ENCODE measurements at regions not wholly inside any gene's neighbourhood (a gene's known extent, or its start where the extent isn't known, plus 50 kb on each side); places are given as distances from the start of the nearest gene placed in this dataset.

- DNase-seq (ENCODE audit: low read depth, low spot score): no peak
- TF ChIP-seq MXI1 (IDR thresholded peaks at IDR 0.05; ENCODE audit: low read depth, low read length): no peak
- no peak for TF ChIP-seq BCL11A (IDR thresholded peaks at IDR 0.05; ENCODE audit: low read depth, low read length)
- TF ChIP-seq MYC (IDR thresholded peaks at IDR 0.05; ENCODE audit: insufficient read depth, insufficient read length, insufficient replicate concordance, low read length, severe bottlenecking): no peak
- no peak for TF ChIP-seq SRF (IDR thresholded peaks at IDR 0.05; ENCODE audit: low read depth in 2 of 2, low read length in 2 of 2)
- TF ChIP-seq, protein P1, sequence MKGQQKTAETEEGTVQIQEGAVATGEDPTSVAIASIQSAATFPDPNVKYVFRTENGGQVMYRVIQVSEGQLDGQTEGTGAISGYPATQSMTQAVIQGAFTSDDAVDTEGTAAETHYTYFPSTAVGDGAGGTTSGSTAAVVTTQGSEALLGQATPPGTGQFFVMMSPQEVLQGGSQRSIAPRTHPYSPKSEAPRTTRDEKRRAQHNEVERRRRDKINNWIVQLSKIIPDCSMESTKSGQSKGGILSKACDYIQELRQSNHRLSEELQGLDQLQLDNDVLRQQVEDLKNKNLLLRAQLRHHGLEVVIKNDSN (IDR thresholded peaks at IDR 0.05; ENCODE audit: borderline replicate concordance, extremely low read length, insufficient read depth, low read depth, low read length): no peak
- TF ChIP-seq HDAC6 (IDR thresholded peaks at IDR 0.05; ENCODE audit: unreplicated experiment): no peak
- no peak for TF ChIP-seq DPF2 (IDR thresholded peaks at IDR 0.05)
- TF ChIP-seq ZNF274 (IDR thresholded peaks at IDR 0.05; ENCODE audit: insufficient read depth, insufficient read length): no peak
- TF ChIP-seq, protein P2, sequence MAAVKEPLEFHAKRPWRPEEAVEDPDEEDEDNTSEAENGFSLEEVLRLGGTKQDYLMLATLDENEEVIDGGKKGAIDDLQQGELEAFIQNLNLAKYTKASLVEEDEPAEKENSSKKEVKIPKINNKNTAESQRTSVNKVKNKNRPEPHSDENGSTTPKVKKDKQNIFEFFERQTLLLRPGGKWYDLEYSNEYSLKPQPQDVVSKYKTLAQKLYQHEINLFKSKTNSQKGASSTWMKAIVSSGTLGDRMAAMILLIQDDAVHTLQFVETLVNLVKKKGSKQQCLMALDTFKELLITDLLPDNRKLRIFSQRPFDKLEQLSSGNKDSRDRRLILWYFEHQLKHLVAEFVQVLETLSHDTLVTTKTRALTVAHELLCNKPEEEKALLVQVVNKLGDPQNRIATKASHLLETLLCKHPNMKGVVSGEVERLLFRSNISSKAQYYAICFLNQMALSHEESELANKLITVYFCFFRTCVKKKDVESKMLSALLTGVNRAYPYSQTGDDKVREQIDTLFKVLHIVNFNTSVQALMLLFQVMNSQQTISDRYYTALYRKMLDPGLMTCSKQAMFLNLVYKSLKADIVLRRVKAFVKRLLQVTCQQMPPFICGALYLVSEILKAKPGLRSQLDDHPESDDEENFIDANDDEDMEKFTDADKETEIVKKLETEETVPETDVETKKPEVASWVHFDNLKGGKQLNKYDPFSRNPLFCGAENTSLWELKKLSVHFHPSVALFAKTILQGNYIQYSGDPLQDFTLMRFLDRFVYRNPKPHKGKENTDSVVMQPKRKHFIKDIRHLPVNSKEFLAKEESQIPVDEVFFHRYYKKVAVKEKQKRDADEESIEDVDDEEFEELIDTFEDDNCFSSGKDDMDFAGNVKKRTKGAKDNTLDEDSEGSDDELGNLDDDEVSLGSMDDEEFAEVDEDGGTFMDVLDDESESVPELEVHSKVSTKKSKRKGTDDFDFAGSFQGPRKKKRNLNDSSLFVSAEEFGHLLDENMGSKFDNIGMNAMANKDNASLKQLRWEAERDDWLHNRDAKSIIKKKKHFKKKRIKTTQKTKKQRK (IDR thresholded peaks at IDR 0.05; ENCODE audit: low read depth, low read length): no peak
- TF ChIP-seq HDAC2 (IDR thresholded peaks at IDR 0.05): no peak
- no peak for TF ChIP-seq PAX8 (IDR thresholded peaks at IDR 0.05)
- no peak for TF ChIP-seq WRNIP1 (IDR thresholded peaks at IDR 0.05; ENCODE audit: borderline replicate concordance, low read depth, low read length)
- no peak for TF ChIP-seq SREBF2 (IDR thresholded peaks at IDR 0.05; ENCODE audit: low read length)
- Histone ChIP-seq H3K4me3 (no peak overlapping the region), H3K9ac (ENCODE audit: control insufficient read depth, insufficient read depth, low read length) (no peak overlapping the region), H2AFZ (ENCODE audit: control insufficient read depth, low read depth, low read length) (no peak overlapping the region), H3K4me1 (ENCODE audit: control insufficient read depth, insufficient read depth, low read length) (no peaks in the 10 kb centered on the region), H3K36me3 (ENCODE audit: control insufficient read depth in 2 of 2, insufficient read depth in 2 of 2, low read length in 1 of 2) (no peaks in the 10 kb centered on the region), H4K20me1 (ENCODE audit: control insufficient read depth, insufficient read depth) (no peaks in the 10 kb centered on the region), H3K27me3 (replicated peaks in 1 of 2; ENCODE audit: control insufficient read depth in 2 of 2, insufficient read depth in 2 of 2, low read length in 1 of 2) (no peaks in the 10 kb centered on the region; a peak in 1 of 4 replicates), H3K79me2 (ENCODE audit: control insufficient read depth, insufficient read depth, low read length) (no peaks in the 10 kb centered on the region), H3K4me2 (ENCODE audit: control insufficient read depth, insufficient read depth) (no peak overlapping the region), H3K9me3 (replicated peaks; ENCODE audit: control insufficient read depth, insufficient read depth, low read length) (no peaks in the 10 kb centered on the region; the same call in 2 of the 3 replicates), H3K27ac (ENCODE audit: control insufficient read depth, insufficient read depth) (no peak overlapping the region)
- BruUV-seq (replicated peaks): no TSS peak
- RAD21 ChIA-PET (ENCODE audit: unreplicated experiment): no interaction called here
- no peak for FAIRE-seq
- in situ Hi-C loops (cut with MboI): no loop called here
- WGBS (ENCODE audit: insufficient coverage, insufficient replicate concordance, low lambda C conversion rate, missing lambda C conversion rate): 23% methylated on average over 6 of the region's 6 CpGs
- intact Hi-C loops (cut with micrococcal nuclease; ENCODE audit: unreplicated experiment): no loop called here
- SMC1A ChIA-PET (ENCODE audit: uncharacterized antibody, unreplicated experiment): no interaction called here
- POLR2A ChIA-PET: no interaction called here
- ATAC-seq: no peak
- CTCF ChIA-PET: no interaction called here
These were observed 79.5 kb upstream of the ADRA1D start for GRCh38 chr20:4328541-4328940.

Data from GM12878 (cell line).